Calu3 (cell line): ENCODE measurements at regions not wholly inside any gene's neighbourhood (a gene's known extent, or its start where the extent isn't known, plus 50 kb on each side); places are given as distances from the start of the nearest gene placed in this dataset.

ENCODE experiments used
- BruUV-seq: library from RNA; stranded (reverse); fragments of 400-500 nt; replicated peaks from 2 replicates; lab custom pipeline; 2021; lab: Mats Ljungman, UMichigan
- CTCF ChIA-PET: fragments of 300-600 bp; sonication (Branson Sonifier 250); formaldehyde crosslinking; loops from one replicate; lab custom pipeline; 2022; ENCODE audit warnings: antibody characterized with exemption; lab: Charles Lee
- DNase-seq: peaks from one replicate; pipeline ENCODE4 v3.0.0; 2022
- H3K27ac Mint-ChIP-seq: one replicate; pipeline ENCODE4 v1.8.0; 2022; ENCODE audit warnings: mixed read lengths; ENCODE audit not compliant: unreplicated experiment
- H3K27me3 Mint-ChIP-seq: one replicate; pipeline ENCODE4 v1.8.0; 2022; ENCODE audit warnings: mixed read lengths; ENCODE audit not compliant: unreplicated experiment
- H3K36me3 Mint-ChIP-seq: one replicate; pipeline ENCODE4 v1.8.0; 2022; ENCODE audit warnings: mild to moderate bottlenecking, moderate library complexity, mixed read lengths; ENCODE audit not compliant: insufficient read depth, unreplicated experiment
- H3K4me1 Mint-ChIP-seq: one replicate; pipeline ENCODE4 v1.8.0; 2022; ENCODE audit warnings: mild to moderate bottlenecking, low read depth, mixed read lengths; ENCODE audit not compliant: unreplicated experiment
- H3K4me3 Mint-ChIP-seq: one replicate; pipeline ENCODE4 v1.8.0; 2022; ENCODE audit warnings: mild to moderate bottlenecking, low read depth, moderate library complexity, mixed read lengths; ENCODE audit not compliant: unreplicated experiment
- H3K9me3 Mint-ChIP-seq: one replicate; pipeline ENCODE4 v1.8.0; 2022; ENCODE audit warnings: low read depth, mixed read lengths; ENCODE audit not compliant: unreplicated experiment
- CTCF ChIP-seq: fragments of 200-600 bp; IDR thresholded peaks from one replicate; pipeline ENCODE4 v1.8.0; 2022; ENCODE audit warnings: antibody characterized with exemption; ENCODE audit not compliant: unreplicated experiment
- intact Hi-C: fragments of 100-400 bp; cut with micrococcal nuclease; formaldehyde crosslinking; loops from one replicate; pipeline ENCODE4 v1.10.0; 2022; ENCODE audit not compliant: unreplicated experiment

GRCh38 chr13:72181661-72182060, 314.7 kb upstream of the DACH1 start:
- TF ChIP-seq CTCF: no peak
- Mint-ChIP-seq H3K9me3 (no peaks in the 10 kb centered on the region), H3K4me1 (peaks cover 2% of the 10 kb centered on the region), H3K4me3 (no peak overlapping the region), H3K27ac (no peak overlapping the region), H3K36me3 (no peaks in the 10 kb centered on the region), H3K27me3 (no peaks in the 10 kb centered on the region)
- intact Hi-C loops: no loop called here
- CTCF ChIA-PET: no interaction called here
- DNase-seq: no peak
- BruUV-seq: no TSS peak

GRCh38 chr13:72180253-72180952, 313.4 kb upstream of the DACH1 start:
- BruUV-seq: no TSS peak

GRCh38 chr13:72174549-72174948, 307.5 kb upstream of the DACH1 start:
- Mint-ChIP-seq H3K36me3 (no peaks in the 10 kb centered on the region), H3K9me3 (no peaks in the 10 kb centered on the region), H3K4me1 (no peaks in the 10 kb centered on the region), H3K4me3 (no peak overlapping the region), H3K27ac (no peak overlapping the region), H3K27me3 (no peaks in the 10 kb centered on the region)
- CTCF ChIA-PET: no interaction called here
- no peak for TF ChIP-seq CTCF
- intact Hi-C loops: no loop called here
- BruUV-seq: no TSS peak
- DNase-seq: no peak

More at GRCh38 chr13:72180253-72180952, 313.4 kb upstream of the DACH1 start:
- Mint-ChIP-seq H3K27me3 (no peaks in the 10 kb centered on the region), H3K4me1 (no peaks in the 10 kb centered on the region), H3K27ac (no peak overlapping the region), H3K4me3 (no peak overlapping the region), H3K36me3 (no peaks in the 10 kb centered on the region), H3K9me3 (no peaks in the 10 kb centered on the region)
- no peak for TF ChIP-seq CTCF
- intact Hi-C loops: no loop called here
- DNase-seq: no peak
- CTCF ChIA-PET: no interaction called here

GRCh38 chr13:72170571-72170970, 303.6 kb upstream of the DACH1 start:
- intact Hi-C loops: no loop called here
- H3K9me3 Mint-ChIP-seq: no peaks in the 10 kb centered on the region

More at GRCh38 chr13:72170571-72170970, 303.6 kb upstream of the DACH1 start:
- DNase-seq: no peak
- no peak for TF ChIP-seq CTCF
- no peak overlapping the region for H3K4me3 Mint-ChIP-seq
- H3K4me1 Mint-ChIP-seq: no peaks in the 10 kb centered on the region
- no TSS peak for BruUV-seq
- no peaks in the 10 kb centered on the region for H3K36me3 Mint-ChIP-seq
- no peaks in the 10 kb centered on the region for H3K27me3 Mint-ChIP-seq
- CTCF ChIA-PET: no interaction called here
- H3K27ac Mint-ChIP-seq: no peak overlapping the region
